ENCODE measurements at regions not wholly inside any gene's neighbourhood (a gene's known extent, or its start where the extent isn't known, plus 50 kb on each side); places are given as distances from the start of the nearest gene placed in this dataset.

- Histone ChIP-seq H3F3A (ENCODE audit: insufficient read depth, low read depth) (no peaks in the 10 kb centered on the region), H3K4me3 (no peak overlapping the region), H3K4me1 (replicated peaks; ENCODE audit: insufficient read depth) (no peaks in the 10 kb centered on the region), H2AFZ (no peak overlapping the region), H4K20me1 (ENCODE audit: insufficient read depth) (no peaks in the 10 kb centered on the region), H3K27ac (no peak overlapping the region), H3K79me2 (ENCODE audit: low read depth) (no peaks in the 10 kb centered on the region), H3K9me2 (ENCODE audit: insufficient read depth) (no peaks in the 10 kb centered on the region), H3K4me2 (no peak overlapping the region), H3K27me3 (ENCODE audit: insufficient read depth, low read depth) (no peaks in the 10 kb centered on the region), H3K9me3 (ENCODE audit: insufficient read depth, low read depth) (no peaks in the 10 kb centered on the region), H3K36me3 (ENCODE audit: low read depth) (no peaks in the 10 kb centered on the region)
- no TSS peak for BruUV-seq (replicated peaks)
- TF ChIP-seq, protein P1, sequence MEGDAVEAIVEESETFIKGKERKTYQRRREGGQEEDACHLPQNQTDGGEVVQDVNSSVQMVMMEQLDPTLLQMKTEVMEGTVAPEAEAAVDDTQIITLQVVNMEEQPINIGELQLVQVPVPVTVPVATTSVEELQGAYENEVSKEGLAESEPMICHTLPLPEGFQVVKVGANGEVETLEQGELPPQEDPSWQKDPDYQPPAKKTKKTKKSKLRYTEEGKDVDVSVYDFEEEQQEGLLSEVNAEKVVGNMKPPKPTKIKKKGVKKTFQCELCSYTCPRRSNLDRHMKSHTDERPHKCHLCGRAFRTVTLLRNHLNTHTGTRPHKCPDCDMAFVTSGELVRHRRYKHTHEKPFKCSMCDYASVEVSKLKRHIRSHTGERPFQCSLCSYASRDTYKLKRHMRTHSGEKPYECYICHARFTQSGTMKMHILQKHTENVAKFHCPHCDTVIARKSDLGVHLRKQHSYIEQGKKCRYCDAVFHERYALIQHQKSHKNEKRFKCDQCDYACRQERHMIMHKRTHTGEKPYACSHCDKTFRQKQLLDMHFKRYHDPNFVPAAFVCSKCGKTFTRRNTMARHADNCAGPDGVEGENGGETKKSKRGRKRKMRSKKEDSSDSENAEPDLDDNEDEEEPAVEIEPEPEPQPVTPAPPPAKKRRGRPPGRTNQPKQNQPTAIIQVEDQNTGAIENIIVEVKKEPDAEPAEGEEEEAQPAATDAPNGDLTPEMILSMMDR (conservative IDR thresholded peaks at IDR 0.05), result no peak
- no peak for TF ChIP-seq EZH2 (IDR thresholded peaks at IDR 0.05; ENCODE audit: low read depth)
- DNase-seq, result no peak
- POLR2A ChIA-PET (ENCODE audit: unreplicated experiment), result no interaction called here
- intact Hi-C loops (cut with micrococcal nuclease; ENCODE audit: unreplicated experiment), result no loop called here
- CTCF ChIA-PET, result no interaction called here
Observed at GRCh38 chr4:13285336-13285735, 198.8 kb downstream of the RAB28 start.

GRCh38 chr4:13284932-13285331 lies 199.2 kb downstream of the RAB28 start:
- H3K27me3 ChIP-seq (ENCODE audit: insufficient read depth, low read depth), result no peaks in the 10 kb centered on the region
- no TSS peak for BruUV-seq (replicated peaks)
- intact Hi-C loops (cut with micrococcal nuclease; ENCODE audit: unreplicated experiment), result no loop called here

GRCh38 chr4:13276357-13276756 lies 207.8 kb downstream of the RAB28 start:
- Histone ChIP-seq H3K27ac (no peak overlapping the region), H3K79me2 (ENCODE audit: low read depth) (no peaks in the 10 kb centered on the region), H3K36me3 (ENCODE audit: low read depth) (no peaks in the 10 kb centered on the region), H3K9me3 (ENCODE audit: insufficient read depth, low read depth) (0 out of 2 replicates have a peak, but pooled peaks cover 5% of the 10 kb centered on the region), H3K4me3 (no peak overlapping the region), H3K9me2 (ENCODE audit: insufficient read depth) (no peaks in the 10 kb centered on the region), H3K27me3 (ENCODE audit: insufficient read depth, low read depth) (no peaks in the 10 kb centered on the region), H3K4me1 (replicated peaks; ENCODE audit: insufficient read depth) (no peaks in the 10 kb centered on the region), H3K4me2 (no peak overlapping the region), H2AFZ (no peak overlapping the region), H3F3A (ENCODE audit: insufficient read depth, low read depth) (no peaks in the 10 kb centered on the region), H4K20me1 (ENCODE audit: insufficient read depth) (no peaks in the 10 kb centered on the region)
- ChIA-PET CTCF (no interaction called here), POLR2A (ENCODE audit: unreplicated experiment) (no interaction called here)
- BruUV-seq (replicated peaks), result no TSS peak
- intact Hi-C loops (cut with micrococcal nuclease; ENCODE audit: unreplicated experiment), result no loop called here
- TF ChIP-seq, protein P1 (conservative IDR thresholded peaks at IDR 0.05), result no peak
- TF ChIP-seq EZH2 (IDR thresholded peaks at IDR 0.05; ENCODE audit: low read depth), result no peak
- no peak for DNase-seq

More at GRCh38 chr4:13284932-13285331, 199.2 kb downstream of the RAB28 start:
- Histone ChIP-seq H3K9me2 (ENCODE audit: insufficient read depth) (no peaks in the 10 kb centered on the region), H4K20me1 (ENCODE audit: insufficient read depth) (no peaks in the 10 kb centered on the region), H3K9me3 (ENCODE audit: insufficient read depth, low read depth) (no peaks in the 10 kb centered on the region), H3F3A (ENCODE audit: insufficient read depth, low read depth) (no peaks in the 10 kb centered on the region), H3K4me1 (replicated peaks; ENCODE audit: insufficient read depth) (no peaks in the 10 kb centered on the region), H3K4me2 (no peak overlapping the region), H3K4me3 (no peak overlapping the region), H3K27ac (no peak overlapping the region), H3K36me3 (ENCODE audit: low read depth) (no peaks in the 10 kb centered on the region), H3K79me2 (ENCODE audit: low read depth) (no peaks in the 10 kb centered on the region), H2AFZ (no peak overlapping the region)
- TF ChIP-seq, protein P1 (conservative IDR thresholded peaks at IDR 0.05), result no peak
- no peak for TF ChIP-seq EZH2 (IDR thresholded peaks at IDR 0.05; ENCODE audit: low read depth)
- ChIA-PET CTCF (no interaction called here), POLR2A (ENCODE audit: unreplicated experiment) (interaction anchor here (0.9 kb wide), 1 partner anchor 196 kb away, joined by 3 read pairs; no protein-coding TSS in a partner anchor)
- DNase-seq, result no peak

All from PC-9 (cell line).